HG03354 (cell line): ENCODE measurements at regions not wholly inside any gene's neighbourhood (a gene's known extent, or its start where the extent isn't known, plus 50 kb on each side); places are given as distances from the start of the nearest gene placed in this dataset.

Source experiments
- ATAC-seq: cut with Tn5 transposase; IDR thresholded peaks from one replicate; pipeline ENCODE4 v1.9.1; 2021; ENCODE audit warnings: mild to moderate bottlenecking; ENCODE audit not compliant: unreplicated experiment, poor library complexity, severe bottlenecking

- ATAC-seq: no peak
Observed at GRCh38 chr14:54291491-54292191, 105.2 kb upstream of the CDKN3 start.

- no peak for ATAC-seq
Observed at GRCh38 chr14:54294802-54295201, 102.0 kb upstream of the CDKN3 start.

DNA sequence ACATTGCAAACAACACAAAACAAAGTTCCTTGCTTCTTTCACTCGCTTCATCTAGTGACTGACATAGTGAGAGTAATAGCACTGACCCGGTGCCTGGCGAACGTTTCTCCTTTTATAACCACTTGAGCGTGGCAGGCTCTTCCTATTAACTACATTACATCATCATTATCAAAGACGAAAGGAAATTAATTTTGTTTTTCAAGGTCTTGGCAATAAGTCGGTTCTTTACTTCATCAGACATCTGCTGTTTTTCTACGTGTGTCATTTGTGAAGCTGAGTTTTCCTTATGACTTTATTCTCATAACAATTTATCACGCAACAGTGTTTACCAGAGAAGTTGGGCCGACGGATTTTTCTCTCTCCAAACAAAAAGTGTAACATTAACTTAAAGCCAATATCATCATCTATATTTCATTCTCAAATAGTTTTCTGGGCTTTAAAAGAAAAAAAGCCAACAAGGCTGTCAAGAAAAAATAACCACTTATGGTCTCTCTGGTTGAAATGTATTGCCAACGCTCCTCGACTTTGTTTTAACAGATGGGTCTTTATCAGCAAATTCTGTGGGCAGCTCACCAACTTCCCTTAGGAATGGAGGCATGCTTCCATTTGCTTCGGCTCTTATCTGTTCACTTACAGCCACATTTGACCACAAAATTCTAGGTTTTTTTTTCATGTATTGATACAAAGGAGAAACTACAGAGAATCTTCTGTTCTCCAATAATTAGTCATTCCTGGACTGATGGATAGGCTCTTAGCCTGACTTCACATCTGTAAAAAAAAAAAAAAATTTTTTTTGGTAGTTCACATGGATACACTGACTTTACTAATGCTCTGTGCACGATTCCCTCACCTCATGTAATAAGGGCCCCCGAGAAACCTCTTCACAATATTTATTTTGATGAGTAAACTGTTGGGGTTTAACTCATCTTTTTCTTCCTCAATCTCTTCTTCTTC lies 97.1 kb upstream of the CDKN3 start:
- no peak for ATAC-seq

DNA sequence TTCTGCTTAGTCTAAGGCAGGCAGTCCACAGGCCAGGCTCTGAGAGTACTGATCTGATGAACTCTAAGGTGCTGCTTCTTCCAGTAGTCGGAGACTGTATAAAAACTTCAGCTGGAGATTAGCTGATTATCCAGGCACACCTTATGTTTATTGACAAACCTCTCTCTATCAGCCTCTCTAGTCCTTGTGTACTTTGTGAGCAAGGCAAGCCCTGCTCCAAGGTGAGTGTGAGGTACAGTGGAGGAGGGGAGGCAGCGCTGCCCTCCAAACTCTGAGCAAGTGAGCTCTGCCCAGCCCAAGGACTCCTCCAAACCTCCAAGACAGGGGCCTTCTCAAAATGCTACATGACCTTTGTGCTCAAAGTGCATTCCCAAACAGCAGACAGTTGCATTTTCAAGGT lies 95.9 kb upstream of the CDKN3 start:
- no peak for ATAC-seq

- ATAC-seq: no peak
Observed at GRCh38 chr14:54301359-54301758, 95.4 kb upstream of the CDKN3 start.

GRCh38 chr14:54306806-54307205 lies 90.0 kb upstream of the CDKN3 start:
- no peak for ATAC-seq

DNA sequence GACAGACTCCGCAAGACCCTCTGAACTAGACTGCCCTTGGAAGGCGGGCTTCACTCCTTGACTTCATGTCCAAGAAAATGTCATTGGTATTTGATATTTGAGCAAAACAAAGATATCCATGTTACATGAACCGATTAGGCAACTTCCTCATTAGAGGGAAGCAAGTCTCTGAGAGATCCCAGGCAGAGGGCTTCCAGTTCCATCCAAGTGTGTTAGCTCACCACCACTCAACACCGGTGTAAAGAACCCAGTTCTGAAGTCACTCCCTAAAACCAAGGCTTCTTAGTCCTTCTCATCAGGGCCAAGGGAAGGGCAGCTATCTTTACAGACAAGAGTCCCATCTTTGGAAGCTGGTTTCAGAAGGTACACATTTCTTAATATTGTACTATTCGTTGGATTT lies 87.2 kb upstream of the CDKN3 start:
- no peak for ATAC-seq

GRCh38 chr14:54310151-54310850 lies 86.5 kb upstream of the CDKN3 start:
- ATAC-seq: no peak

GRCh38 chr14:54310851-54311228 lies 86.0 kb upstream of the CDKN3 start:
- no peak for ATAC-seq

- ATAC-seq: no peak
Observed at GRCh38 chr14:54312166-54312801, 84.5 kb upstream of the CDKN3 start.

DNA sequence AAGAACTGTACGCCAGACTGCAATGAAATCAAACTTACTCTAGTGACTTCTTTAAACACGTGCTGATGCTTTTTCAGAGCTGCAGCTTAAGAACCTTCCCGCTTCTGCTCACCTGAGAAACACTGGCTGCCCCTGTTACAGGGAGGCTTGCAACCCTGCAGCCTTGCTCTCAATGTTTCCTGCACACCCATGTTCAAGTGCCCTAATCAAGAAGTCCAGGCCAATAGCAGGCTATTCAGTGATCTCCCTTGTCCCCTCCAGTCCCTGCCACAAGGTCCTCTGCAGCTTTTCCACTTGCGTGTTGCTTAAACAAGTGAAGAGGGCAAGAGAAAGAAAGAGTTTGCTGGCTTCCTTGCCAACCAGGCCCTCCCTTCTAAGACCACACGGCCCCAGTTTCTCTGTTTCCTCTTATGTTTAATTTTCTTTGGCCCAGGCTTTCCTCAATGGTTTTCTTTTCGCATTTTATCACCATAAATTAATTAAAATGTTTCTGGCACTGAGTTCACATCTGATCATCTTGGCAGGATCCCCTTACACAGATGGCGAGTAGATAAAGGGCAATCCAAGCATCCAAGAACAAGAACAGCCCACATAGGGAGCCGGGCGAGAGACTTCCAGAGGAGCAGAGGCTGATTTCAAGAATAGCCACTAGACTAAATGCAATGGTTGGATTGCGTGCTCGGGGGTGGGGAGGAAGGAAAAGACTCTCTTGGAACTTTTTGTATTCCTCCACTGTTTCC lies 82.3 kb upstream of the CDKN3 start:
- no peak for ATAC-seq

GRCh38 chr14:54316652-54317051 lies 80.2 kb upstream of the CDKN3 start:
- ATAC-seq: no peak

GRCh38 chr14:54317391-54317790 lies 79.4 kb upstream of the CDKN3 start:
- ATAC-seq: no peak

GRCh38 chr14:54322246-54322645 lies 74.6 kb upstream of the CDKN3 start:
- ATAC-seq: no peak

- no peak for ATAC-seq
Observed at GRCh38 chr14:54322701-54323337, 74.0 kb upstream of the CDKN3 start.

DNA sequence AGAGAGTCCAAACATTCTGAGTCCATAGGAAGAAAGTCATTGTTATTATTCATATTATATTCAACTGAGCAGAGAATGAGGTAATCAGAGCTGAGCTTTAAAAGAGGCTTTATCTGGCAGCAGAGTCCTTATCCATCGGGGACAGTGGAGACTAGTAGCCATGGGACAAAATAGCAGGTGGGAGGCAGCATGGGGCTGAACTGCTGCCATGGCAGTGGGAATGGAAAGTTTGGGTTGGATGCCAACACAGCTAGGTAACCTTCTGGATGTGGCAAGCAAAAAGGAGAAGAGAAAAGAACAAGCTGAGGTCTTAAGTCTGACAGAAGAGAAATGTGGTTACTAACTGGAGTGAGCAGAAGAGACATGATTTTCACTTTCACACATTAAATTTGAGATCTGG lies 71.0 kb upstream of the CDKN3 start:
- no peak for ATAC-seq

- no peak for ATAC-seq
Observed at GRCh38 chr14:54329082-54329695, 67.6 kb upstream of the CDKN3 start.

GRCh38 chr14:54330876-54331275 lies 65.9 kb upstream of the CDKN3 start:
- no peak for ATAC-seq

DNA sequence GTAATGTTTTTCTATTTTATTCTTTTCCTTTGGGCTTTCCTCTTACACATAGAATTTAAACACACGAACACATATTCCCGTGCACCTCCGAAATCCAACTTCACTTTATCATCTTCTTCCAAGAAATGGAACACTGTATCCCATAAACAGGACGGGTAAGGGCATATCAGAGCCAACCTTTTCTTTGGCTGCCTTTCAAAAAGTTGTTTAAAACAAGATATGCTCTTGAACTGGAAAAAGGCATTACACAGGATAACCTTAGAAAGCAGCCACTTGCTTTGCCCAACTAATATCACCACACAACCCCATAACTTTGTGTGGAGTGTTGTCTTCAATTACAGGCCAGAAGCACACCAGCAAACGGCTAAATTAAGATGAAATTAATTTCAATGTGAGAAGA lies 65.3 kb upstream of the CDKN3 start:
- no peak for ATAC-seq
